Calu3 (cell line): ENCODE measurements at regions not wholly inside any gene's neighbourhood (a gene's known extent, or its start where the extent isn't known, plus 50 kb on each side); places are given as distances from the start of the nearest gene placed in this dataset.

Source experiments
- BruUV-seq: library from RNA; stranded (reverse); fragments of 400-500 nt; replicated peaks from 2 replicates; lab custom pipeline; 2021; lab: Mats Ljungman, UMichigan
- CTCF ChIA-PET: fragments of 300-600 bp; sonication (Branson Sonifier 250); formaldehyde crosslinking; loops from one replicate; lab custom pipeline; 2022; ENCODE audit warnings: antibody characterized with exemption; lab: Charles Lee
- DNase-seq: peaks from one replicate; pipeline ENCODE4 v3.0.0; 2022
- H3K27ac Mint-ChIP-seq: one replicate; pipeline ENCODE4 v1.8.0; 2022; ENCODE audit warnings: mixed read lengths; ENCODE audit not compliant: unreplicated experiment
- H3K27me3 Mint-ChIP-seq: one replicate; pipeline ENCODE4 v1.8.0; 2022; ENCODE audit warnings: mixed read lengths; ENCODE audit not compliant: unreplicated experiment
- H3K36me3 Mint-ChIP-seq: one replicate; pipeline ENCODE4 v1.8.0; 2022; ENCODE audit warnings: mild to moderate bottlenecking, moderate library complexity, mixed read lengths; ENCODE audit not compliant: insufficient read depth, unreplicated experiment
- H3K4me1 Mint-ChIP-seq: one replicate; pipeline ENCODE4 v1.8.0; 2022; ENCODE audit warnings: mild to moderate bottlenecking, low read depth, mixed read lengths; ENCODE audit not compliant: unreplicated experiment
- H3K4me3 Mint-ChIP-seq: one replicate; pipeline ENCODE4 v1.8.0; 2022; ENCODE audit warnings: mild to moderate bottlenecking, low read depth, moderate library complexity, mixed read lengths; ENCODE audit not compliant: unreplicated experiment
- H3K9me3 Mint-ChIP-seq: one replicate; pipeline ENCODE4 v1.8.0; 2022; ENCODE audit warnings: low read depth, mixed read lengths; ENCODE audit not compliant: unreplicated experiment
- CTCF ChIP-seq: fragments of 200-600 bp; IDR thresholded peaks from one replicate; pipeline ENCODE4 v1.8.0; 2022; ENCODE audit warnings: antibody characterized with exemption; ENCODE audit not compliant: unreplicated experiment
- intact Hi-C: fragments of 100-400 bp; cut with micrococcal nuclease; formaldehyde crosslinking; loops from one replicate; pipeline ENCODE4 v1.10.0; 2022; ENCODE audit not compliant: unreplicated experiment

GRCh38 chrX:138765051-138765450, 53.5 kb upstream of the FGF13 start:
- TF ChIP-seq CTCF, result no peak
- no peak for DNase-seq
- BruUV-seq, result no TSS peak
- H3K27me3 Mint-ChIP-seq, result no peaks in the 10 kb centered on the region
- H3K9me3 Mint-ChIP-seq, result peaks cover 4% of the 10 kb centered on the region
- intact Hi-C loops, result no loop called here
- H3K4me3 Mint-ChIP-seq, result no peak overlapping the region
- no peaks in the 10 kb centered on the region for H3K36me3 Mint-ChIP-seq
- CTCF ChIA-PET, result no interaction called here
- H3K4me1 Mint-ChIP-seq, result no peaks in the 10 kb centered on the region
- H3K27ac Mint-ChIP-seq, result no peak overlapping the region

GRCh38 chrX:138763761-138764160, 52.2 kb upstream of the FGF13 start:
- Mint-ChIP-seq H3K27ac (no peak overlapping the region), H3K27me3 (no peaks in the 10 kb centered on the region), H3K36me3 (no peaks in the 10 kb centered on the region), H3K4me3 (no peak overlapping the region), H3K9me3 (peaks cover 4% of the 10 kb centered on the region), H3K4me1 (no peaks in the 10 kb centered on the region)
- DNase-seq, result no peak
- intact Hi-C loops, result no loop called here
- TF ChIP-seq CTCF, result no peak
- CTCF ChIA-PET, result no interaction called here
- BruUV-seq, result no TSS peak

- H3K9me3 Mint-ChIP-seq, result peaks cover 4% of the 10 kb centered on the region
Measured at GRCh38 chrX:138761380-138761779, 49.9 kb upstream of the FGF13 start.

More at GRCh38 chrX:138761380-138761779, 49.9 kb upstream of the FGF13 start:
- BruUV-seq, result no TSS peak
- no peak for TF ChIP-seq CTCF
- CTCF ChIA-PET, result no interaction called here
- DNase-seq, result no peak
- intact Hi-C loops, result no loop called here
- H3K36me3 Mint-ChIP-seq, result no peaks in the 10 kb centered on the region
- no peaks in the 10 kb centered on the region for H3K4me1 Mint-ChIP-seq
- H3K4me3 Mint-ChIP-seq, result no peak overlapping the region
- no peaks in the 10 kb centered on the region for H3K27me3 Mint-ChIP-seq
- H3K27ac Mint-ChIP-seq, result no peak overlapping the region
